BLaER1 treated with 17β-estradiol and CSF1 and Interleukin-3, amounts not matched to agents 10 nM and 100 nM (cell line): ENCODE measurements at regions not wholly inside any gene's neighbourhood (a gene's known extent, or its start where the extent isn't known, plus 50 kb on each side); places are given as distances from the start of the nearest gene placed in this dataset.

Experiments
- H3K27ac ChIP-seq, 11 experiments: shearing (Covaris generic); formaldehyde crosslinking; 2 replicates each; pipeline ENCODE4 v1.8.1; 2022
- H3K27me3 ChIP-seq, 11 experiments: shearing (Covaris generic); formaldehyde crosslinking; 2 replicates each; pipeline ENCODE4 v1.8.1; 2022
- H3K36me3 ChIP-seq, 11 experiments: shearing (Covaris generic); formaldehyde crosslinking; 2 replicates each; pipeline ENCODE4 v1.8.1; 2022
- H3K4me1 ChIP-seq, 10 experiments: shearing (Covaris generic); formaldehyde crosslinking; 2 replicates each; pipeline ENCODE4 v1.8.1; 2022
- H3K4me2 ChIP-seq, 11 experiments: shearing (Covaris generic); formaldehyde crosslinking; 2 replicates each; pipeline ENCODE4 v1.8.1; 2022
- H3K4me3 ChIP-seq, 10 experiments: shearing (Covaris generic); formaldehyde crosslinking; 2 replicates each; pipeline ENCODE4 v1.8.1; 2022
- H3K9ac ChIP-seq, 11 experiments: shearing (Covaris generic); formaldehyde crosslinking; 2 replicates each; pipeline ENCODE4 v1.8.1; 2022
- H3K9me3 ChIP-seq, 11 experiments: shearing (Covaris generic); formaldehyde crosslinking; replicated peaks in 1 of 11; 2 replicates each; pipeline ENCODE4 v1.8.1; 2022
- H4K20me1 ChIP-seq, 11 experiments: shearing (Covaris generic); formaldehyde crosslinking; 2 replicates each; pipeline ENCODE4 v1.8.1; 2022
- Cebpa-rat ChIP-seq, 11 experiments: shearing (Covaris generic); IDR thresholded peaks; 2 replicates each; pipeline ENCODE4 v1.8.1; 2022

DNA sequence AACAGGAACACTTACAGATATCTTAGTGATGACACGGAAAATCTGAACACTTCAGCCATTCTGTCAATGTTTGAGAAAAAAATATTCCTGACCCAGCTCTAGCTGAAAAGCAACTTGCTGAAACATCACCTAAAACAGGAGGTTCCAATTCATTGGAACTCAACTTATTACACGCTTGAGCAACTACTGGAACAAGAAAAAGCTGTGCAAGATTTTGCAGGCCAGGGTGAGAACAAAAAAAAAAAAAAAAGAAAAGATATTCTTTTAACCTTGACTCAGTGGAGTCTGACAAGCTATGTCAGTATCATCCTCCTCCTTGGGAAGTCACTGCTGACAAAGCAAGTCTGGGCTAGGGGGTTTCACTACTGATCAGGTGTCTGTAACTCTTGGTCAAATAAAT lies 351.0 kb downstream of the SS18 start:
- no peak overlapping the region for H3K27ac ChIP-seq
- peak overlapping the region in 3 of 11 experiments; percentile 7 to 26 (median 8); a peak in 4 of 22 replicates for H3K4me2 ChIP-seq
- TF ChIP-seq Cebpa-rat (IDR thresholded peaks at IDR 0.05): no peak
- no peaks in the 10 kb centered on the region for H3K27me3 ChIP-seq
- H3K4me1 ChIP-seq: peaks cover 0 to 23% (median 4%) of the 10 kb centered on the region in 10 experiments; a peak in 7 of 20 replicates
- H3K9ac ChIP-seq: no peak overlapping the region
- no peaks in the 10 kb centered on the region for H4K20me1 ChIP-seq
- no peak overlapping the region for H3K4me3 ChIP-seq
- no peaks in the 10 kb centered on the region for H3K9me3 ChIP-seq
- H3K36me3 ChIP-seq: no peaks in the 10 kb centered on the region

DNA sequence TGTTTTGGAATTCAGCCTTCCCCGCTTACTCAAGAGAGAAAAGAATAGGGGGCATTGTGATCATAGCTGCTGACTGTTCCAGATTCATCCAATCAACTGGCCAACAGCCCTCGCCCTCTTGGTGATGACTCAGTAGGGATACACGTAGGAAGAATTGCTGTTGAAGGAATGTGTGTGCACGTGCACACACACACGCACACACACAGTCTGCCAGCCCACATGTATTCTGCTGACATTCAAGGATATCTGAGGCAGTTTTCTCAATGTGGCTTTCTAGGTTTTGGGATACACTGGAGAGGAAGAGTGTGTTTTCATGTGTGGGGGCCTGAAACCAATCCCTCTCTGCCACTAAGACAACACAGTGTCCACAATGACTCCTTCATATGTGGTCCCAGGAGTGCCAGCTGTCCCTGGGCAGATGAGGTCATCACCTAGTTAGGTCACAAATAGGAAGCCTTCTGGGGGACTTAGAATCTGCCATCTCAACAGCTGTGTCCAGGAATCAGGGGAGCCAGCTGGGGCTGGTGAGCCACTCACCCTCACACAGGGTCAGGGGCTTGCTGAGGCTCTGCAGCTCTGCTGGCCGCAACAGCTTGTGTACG lies 352.6 kb downstream of the SS18 start:
- Histone ChIP-seq H3K4me2 (peak overlapping the region in 2 of 11 experiments; percentile 2 to 3; a peak in 3 of 22 replicates), H3K36me3 (no peaks in the 10 kb centered on the region), H4K20me1 (no peaks in the 10 kb centered on the region), H3K9me3 (no peaks in the 10 kb centered on the region), H3K4me3 (no peak overlapping the region), H3K4me1 (peaks cover 0 to 23% (median 4%) of the 10 kb centered on the region in 10 experiments; a peak in 7 of 20 replicates), H3K27me3 (no peaks in the 10 kb centered on the region), H3K9ac (no peak overlapping the region), H3K27ac (no peak overlapping the region)
- TF ChIP-seq Cebpa-rat (IDR thresholded peaks at IDR 0.05): no peak

DNA sequence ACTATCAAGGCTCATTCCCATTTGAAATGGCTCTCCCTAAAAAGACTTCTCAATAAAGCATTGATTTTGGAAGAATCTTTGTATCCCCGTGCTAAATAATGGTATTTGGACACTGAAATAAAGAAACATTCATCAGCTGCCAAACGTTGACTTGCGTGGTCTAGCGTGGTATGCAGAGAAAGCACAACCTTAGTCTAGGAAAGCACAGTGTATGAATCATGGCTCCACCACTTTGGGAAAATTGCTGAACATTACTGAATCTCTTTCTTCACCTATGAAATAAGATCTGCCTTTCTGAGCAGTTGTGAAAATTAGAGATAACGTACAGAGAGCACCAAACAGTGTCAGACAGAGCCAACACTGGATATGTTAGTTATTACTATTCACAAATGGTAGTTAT lies 353.9 kb downstream of the SS18 start:
- Histone ChIP-seq H3K4me2 (no peak overlapping the region), H3K4me3 (no peak overlapping the region), H3K4me1 (peaks cover 0 to 23% (median 4%) of the 10 kb centered on the region in 10 experiments; a peak in 7 of 20 replicates), H3K9ac (no peak overlapping the region), H3K9me3 (no peaks in the 10 kb centered on the region), H3K27ac (no peak overlapping the region), H4K20me1 (no peaks in the 10 kb centered on the region), H3K36me3 (no peaks in the 10 kb centered on the region), H3K27me3 (no peaks in the 10 kb centered on the region)
- no peak for TF ChIP-seq Cebpa-rat (IDR thresholded peaks at IDR 0.05)

DNA sequence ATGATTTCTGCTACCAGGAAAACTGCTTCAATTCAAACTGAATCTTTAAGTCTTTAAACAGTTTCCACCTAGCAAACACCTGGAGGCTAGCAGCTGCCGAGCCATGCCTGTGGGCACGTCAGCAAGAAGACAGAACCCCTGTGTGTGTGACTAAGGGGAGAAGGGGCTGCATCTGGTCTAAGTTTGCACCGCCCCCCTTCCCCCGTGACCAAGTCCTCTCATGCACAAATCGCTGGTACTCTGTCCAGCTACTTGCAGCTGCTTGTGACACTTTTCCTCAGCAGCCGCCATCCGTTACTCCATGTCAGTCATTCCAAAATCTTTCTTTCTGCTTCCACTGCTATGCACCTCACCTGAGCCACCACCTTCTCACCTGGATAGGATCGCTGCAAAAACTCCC lies 355.0 kb downstream of the SS18 start:
- peaks cover 4 to 7% (median 6%) of the 10 kb centered on the region in 11 experiments; a peak in 14 of 22 replicates for H3K9me3 ChIP-seq
- H3K9ac ChIP-seq: no peak overlapping the region
- peaks cover 0 to 23% (median 4%) of the 10 kb centered on the region in 10 experiments; a peak in 7 of 20 replicates for H3K4me1 ChIP-seq
- H3K36me3 ChIP-seq: no peaks in the 10 kb centered on the region
- no peak overlapping the region for H3K27ac ChIP-seq
- TF ChIP-seq Cebpa-rat (IDR thresholded peaks at IDR 0.05): no peak
- H3K27me3 ChIP-seq: no peaks in the 10 kb centered on the region
- no peak overlapping the region for H3K4me3 ChIP-seq
- H4K20me1 ChIP-seq: no peaks in the 10 kb centered on the region
- H3K4me2 ChIP-seq: no peak overlapping the region

DNA sequence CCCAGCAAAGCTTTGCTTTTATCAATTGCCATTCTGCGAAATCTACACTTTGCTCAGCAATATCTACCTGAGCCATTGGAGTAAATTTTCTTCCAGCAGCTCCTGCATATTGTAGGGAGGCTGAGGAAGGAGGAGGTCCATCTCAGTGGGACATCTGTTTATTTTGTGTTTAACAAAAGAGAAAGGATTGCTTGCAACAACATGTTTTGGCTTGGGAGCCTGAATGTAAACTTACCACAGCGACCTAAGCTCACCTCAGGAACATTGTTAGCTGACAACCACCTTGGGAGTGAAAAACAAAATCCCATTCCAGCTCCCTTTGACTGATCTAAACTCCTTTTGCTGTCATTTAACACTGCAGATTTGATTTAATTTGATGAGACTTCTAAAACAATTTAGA lies 356.1 kb downstream of the SS18 start:
- H3K27ac ChIP-seq: no peak overlapping the region
- H3K4me1 ChIP-seq: peaks cover 0 to 18% (median under 1%) of the 10 kb centered on the region in 10 experiments; a peak in 7 of 20 replicates
- H3K36me3 ChIP-seq: no peaks in the 10 kb centered on the region
- no peak overlapping the region for H3K4me2 ChIP-seq
- no peaks in the 10 kb centered on the region for H3K27me3 ChIP-seq
- no peak overlapping the region for H3K9ac ChIP-seq
- H4K20me1 ChIP-seq: no peaks in the 10 kb centered on the region
- peaks cover 5 to 10% (median 8%) of the 10 kb centered on the region in 11 experiments; a peak in 14 of 22 replicates for H3K9me3 ChIP-seq
- TF ChIP-seq Cebpa-rat (IDR thresholded peaks at IDR 0.05): no peak
- H3K4me3 ChIP-seq: no peak overlapping the region

DNA sequence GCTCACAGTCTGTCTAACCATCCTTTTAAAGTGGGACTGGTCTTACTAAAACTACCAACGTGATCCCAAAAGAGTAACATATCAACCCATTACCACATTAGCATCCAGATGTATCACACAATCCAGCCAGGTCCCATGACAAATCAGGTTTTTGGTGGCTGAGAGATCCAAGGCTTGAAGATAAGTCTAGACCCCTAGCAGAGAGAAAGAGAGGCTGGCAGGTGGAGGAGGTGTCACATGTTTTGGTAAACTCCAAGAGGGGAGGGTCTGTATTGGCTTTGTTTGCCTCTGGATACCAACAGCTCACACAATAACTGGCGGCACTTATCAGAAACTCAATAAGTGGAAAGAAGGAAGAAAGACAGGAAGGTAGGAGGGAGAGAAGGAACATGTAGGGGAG lies 357.6 kb downstream of the SS18 start:
- Histone ChIP-seq H3K36me3 (no peaks in the 10 kb centered on the region), H4K20me1 (no peaks in the 10 kb centered on the region), H3K4me2 (no peak overlapping the region), H3K4me1 (peaks cover 0 to 9% (median 0%) of the 10 kb centered on the region in 10 experiments; a peak in 4 of 20 replicates), H3K27ac (no peak overlapping the region), H3K4me3 (no peak overlapping the region), H3K9ac (no peak overlapping the region), H3K9me3 (peaks cover 5 to 10% (median 8%) of the 10 kb centered on the region in 11 experiments; a peak in 14 of 22 replicates), H3K27me3 (no peaks in the 10 kb centered on the region)
- no peak for TF ChIP-seq Cebpa-rat (IDR thresholded peaks at IDR 0.05)

DNA sequence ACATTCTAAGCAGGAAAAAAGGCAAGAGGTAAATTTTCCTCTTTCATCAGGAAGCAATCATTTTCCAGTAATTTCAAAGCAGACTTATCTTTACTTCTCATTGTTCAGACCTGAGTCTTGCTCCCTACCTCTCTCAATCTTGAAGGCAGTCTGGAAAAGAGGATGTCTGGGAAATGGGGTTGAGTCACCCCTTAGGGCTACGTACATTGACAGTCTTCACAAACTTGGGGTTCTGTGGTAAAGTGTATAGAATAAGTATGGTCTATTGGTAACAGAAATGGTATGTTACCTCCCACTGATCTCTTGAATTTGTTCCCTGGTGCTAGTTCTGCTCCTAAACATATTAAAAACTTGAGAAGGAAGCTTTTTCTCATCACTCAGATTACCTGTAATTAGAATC lies 361.3 kb downstream of the SS18 start:
- no peak overlapping the region for H3K9ac ChIP-seq
- no peak overlapping the region for H3K4me2 ChIP-seq
- no peak overlapping the region for H3K4me3 ChIP-seq
- no peak overlapping the region for H3K27ac ChIP-seq
- no peaks in the 10 kb centered on the region for H3K36me3 ChIP-seq
- no peaks in the 10 kb centered on the region for H4K20me1 ChIP-seq
- H3K4me1 ChIP-seq: peaks cover 0 to 28% (median 26%) of the 10 kb centered on the region in 10 experiments; a peak in 16 of 20 replicates
- H3K9me3 ChIP-seq: peaks cover 5 to 10% (median 8%) of the 10 kb centered on the region in 11 experiments; a peak in 14 of 22 replicates
- peaks cover 0 to 7% (median 5%) of the 10 kb centered on the region in 11 experiments; a peak in 8 of 22 replicates for H3K27me3 ChIP-seq
- no peak for TF ChIP-seq Cebpa-rat (IDR thresholded peaks at IDR 0.05)

DNA sequence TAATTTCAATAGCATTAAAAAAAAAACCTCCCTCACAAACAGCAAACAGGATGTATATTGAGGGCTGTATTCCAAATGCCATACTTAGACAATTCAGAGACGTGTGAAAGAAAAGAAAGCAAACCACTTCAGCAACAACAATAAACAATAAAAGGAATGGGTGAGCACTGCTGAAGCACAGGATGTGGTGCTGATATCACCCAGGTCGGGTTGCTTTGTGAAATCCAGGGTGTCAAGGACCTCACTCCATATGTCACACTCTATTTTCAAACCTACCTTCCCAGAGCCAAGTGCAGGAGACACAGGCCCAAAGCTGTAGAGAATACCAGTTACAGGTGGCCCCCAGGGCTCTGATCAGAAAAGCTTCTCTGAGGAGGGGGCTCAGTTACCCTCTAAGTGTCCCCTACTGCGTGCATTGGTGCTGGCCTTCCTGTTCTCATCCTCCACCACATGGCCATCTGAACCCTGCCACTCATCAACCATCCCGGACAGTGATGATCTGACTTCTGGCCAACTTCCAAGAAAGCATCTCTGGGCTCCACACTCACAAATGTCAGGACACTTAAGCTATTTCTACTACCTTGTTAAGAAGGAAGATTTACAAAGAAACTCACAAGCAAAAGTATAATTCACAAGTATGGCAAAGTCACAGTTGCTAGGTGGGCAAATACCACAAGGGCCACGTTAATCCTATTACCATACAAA lies 363.0 kb downstream of the SS18 start:
- no peak overlapping the region for H3K27ac ChIP-seq
- peaks cover 0 to 32% (median 30%) of the 10 kb centered on the region in 10 experiments; a peak in 16 of 20 replicates for H3K4me1 ChIP-seq
- no peak overlapping the region for H3K4me3 ChIP-seq
- H3K4me2 ChIP-seq: no peak overlapping the region; a peak in 1 of 22 replicates
- peaks cover 10 to 22% (median 15%) of the 10 kb centered on the region in 11 experiments; a peak in 15 of 22 replicates for H3K9me3 ChIP-seq
- H3K27me3 ChIP-seq: peaks cover 0 to 7% (median 5%) of the 10 kb centered on the region in 11 experiments; a peak in 8 of 22 replicates
- TF ChIP-seq Cebpa-rat (IDR thresholded peaks at IDR 0.05): no peak
- no peak overlapping the region for H3K9ac ChIP-seq
- no peaks in the 10 kb centered on the region for H4K20me1 ChIP-seq
- H3K36me3 ChIP-seq: no peaks in the 10 kb centered on the region

DNA sequence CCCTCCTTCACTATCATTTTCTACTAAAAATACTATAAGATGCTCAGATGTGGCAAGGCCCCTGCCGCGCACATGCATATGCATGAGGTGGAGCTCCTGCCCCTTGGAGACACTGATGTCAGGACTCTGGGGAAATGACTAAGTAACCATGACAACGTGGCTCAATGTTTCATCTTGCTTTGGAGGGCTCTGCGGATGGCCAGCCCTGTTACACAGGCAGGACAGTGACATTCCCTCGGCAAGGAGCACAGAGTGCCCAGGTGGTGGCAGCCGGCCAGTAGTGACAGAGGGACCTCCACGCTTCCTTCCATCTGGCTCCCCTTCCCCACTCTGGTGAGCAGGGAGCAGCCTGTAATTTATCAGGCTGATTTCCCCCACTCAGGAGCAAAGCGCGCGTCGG lies 364.1 kb downstream of the SS18 start:
- peak overlapping the region in 9 of 11 experiments; percentile 30 to 82 (median 59); a peak in 16 of 22 replicates for H3K4me2 ChIP-seq
- no peak for TF ChIP-seq Cebpa-rat (IDR thresholded peaks at IDR 0.05)
- H3K9me3 ChIP-seq: peaks cover 10 to 22% (median 15%) of the 10 kb centered on the region in 11 experiments; a peak in 15 of 22 replicates
- peaks cover 0 to 7% (median 5%) of the 10 kb centered on the region in 11 experiments; a peak in 8 of 22 replicates for H3K27me3 ChIP-seq
- no peaks in the 10 kb centered on the region for H3K36me3 ChIP-seq
- no peaks in the 10 kb centered on the region for H4K20me1 ChIP-seq
- H3K9ac ChIP-seq: no peak overlapping the region
- H3K27ac ChIP-seq: no peak overlapping the region
- no peak overlapping the region for H3K4me3 ChIP-seq
- peaks cover 0 to 32% (median 30%) of the 10 kb centered on the region in 10 experiments; a peak in 16 of 20 replicates for H3K4me1 ChIP-seq
